Stimulated activated CD8-positive, alpha-beta memory T cell treated with anti-CD3 and anti-CD28 coated beads, Interleukin-15, amount 100 ng/mL, for 24 hours (primary cell): ENCODE measurements at regions not wholly inside any gene's neighbourhood (a gene's known extent, or its start where the extent isn't known, plus 50 kb on each side); places are given as distances from the start of the nearest gene placed in this dataset.

Experiments
- DNase-seq: peaks from one replicate; pipeline ENCODE4 v3.0.0-alpha.2; 2020; ENCODE audit warnings: low read depth

- DNase-seq = no peak
Observed at GRCh38 chr2:129868151-129868550, 111.3 kb upstream of the RAB6C start.

GRCh38 chr2:129870685-129871241, 108.7 kb upstream of the RAB6C start:
- no peak for DNase-seq

GRCh38 chr2:129872446-129872845, 107.0 kb upstream of the RAB6C start:
- no peak for DNase-seq

- DNase-seq = no peak
Observed at GRCh38 chr2:129876541-129876940, 102.9 kb upstream of the RAB6C start.

GRCh38 chr2:129877289-129877741, 102.2 kb upstream of the RAB6C start:
- peak; percentile 59 for DNase-seq

GRCh38 chr2:129877795-129878775, 101.4 kb upstream of the RAB6C start:
- no peak for DNase-seq

- DNase-seq = no peak
Observed at GRCh38 chr2:129879614-129880180, 99.8 kb upstream of the RAB6C start.

- no peak for DNase-seq
Observed at GRCh38 chr2:129880309-129880708, 99.2 kb upstream of the RAB6C start.

GRCh38 chr2:129880971-129881370, 98.5 kb upstream of the RAB6C start:
- DNase-seq = no peak

GRCh38 chr2:129881786-129882396, 97.6 kb upstream of the RAB6C start:
- no peak for DNase-seq

- no peak for DNase-seq
Observed at GRCh38 chr2:129882476-129882875, 97.0 kb upstream of the RAB6C start.

- no peak for DNase-seq
Observed at GRCh38 chr2:129883121-129883520, 96.3 kb upstream of the RAB6C start.

- no peak for DNase-seq
Observed at GRCh38 chr2:129884221-129884786, 95.2 kb upstream of the RAB6C start.

- DNase-seq = no peak
Observed at GRCh38 chr2:129885735-129886134, 93.7 kb upstream of the RAB6C start.

GRCh38 chr2:129887688-129888266, 91.7 kb upstream of the RAB6C start:
- DNase-seq = no peak

- no peak for DNase-seq
Observed at GRCh38 chr2:129888461-129888860, 91.0 kb upstream of the RAB6C start.

- no peak for DNase-seq
Observed at GRCh38 chr2:129888896-129889295, 90.6 kb upstream of the RAB6C start.

GRCh38 chr2:129891341-129892320, 87.8 kb upstream of the RAB6C start:
- DNase-seq = no peak

GRCh38 chr2:129892360-129892759, 87.1 kb upstream of the RAB6C start:
- DNase-seq = no peak

- no peak for DNase-seq
Observed at GRCh38 chr2:129892773-129893172, 86.7 kb upstream of the RAB6C start.

- DNase-seq = no peak
Observed at GRCh38 chr2:129893244-129893643, 86.2 kb upstream of the RAB6C start.
